ENCODE measurements at regions not wholly inside any gene's neighbourhood (a gene's known extent, or its start where the extent isn't known, plus 50 kb on each side); places are given as distances from the start of the nearest gene placed in this dataset.

DNA sequence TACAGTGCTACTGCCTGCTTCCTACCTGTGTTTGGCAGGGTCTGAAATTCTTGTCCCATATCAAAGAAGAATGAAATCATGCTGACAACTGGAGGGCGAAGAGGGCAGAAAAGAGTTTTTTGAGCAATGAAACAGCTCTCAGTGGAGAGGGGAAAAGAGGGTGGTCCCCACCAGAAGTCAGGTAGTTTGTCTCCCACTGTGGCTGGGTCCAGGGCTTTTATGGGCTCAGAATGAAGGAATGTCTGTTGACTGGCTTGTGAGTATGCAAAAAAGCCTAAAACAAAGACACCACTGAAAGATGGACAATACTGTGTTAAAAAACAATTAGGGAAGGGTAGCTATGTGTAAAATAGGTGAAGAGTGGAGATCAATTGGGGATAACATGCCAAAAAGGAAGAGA, 115.0 kb downstream of the ADAM29 start:
- WGBS, 2 donors: 78 to 89% methylated on average over 1 of the region's 1 CpG
- ATAC-seq (ENCODE audit: insufficient read depth, low FRiP score): no peak

GRCh38 chr4:175034007-175034406, 115.8 kb downstream of the ADAM29 start:
- Histone ChIP-seq H3K4me1 (ENCODE audit: control insufficient read depth in 5 of 5, insufficient read depth in 5 of 5, low read length in 5 of 5) (no peaks in the 10 kb centered on the region), H3K9ac (ENCODE audit: insufficient read depth in 1 of 2, low read length in 2 of 2) (no peak overlapping the region), H3K27ac (ENCODE audit: low read depth in 1 of 2, low read length in 1 of 2) (no peak overlapping the region), H3K27me3 (ENCODE audit: control insufficient read depth in 3 of 3, insufficient read depth in 3 of 3, low read length in 2 of 3) (no peaks in the 10 kb centered on the region), H3K4me3 (no peak overlapping the region), H3K9me3 (ENCODE audit: control insufficient read depth in 4 of 4, insufficient read depth in 3 of 4, low read length in 3 of 4) (peaks cover 0 to 9% (median 3%) of the 10 kb centered on the region in 4 donors), H3K36me3 (ENCODE audit: control insufficient read depth in 4 of 4, insufficient read depth in 4 of 4, low read length in 4 of 4) (no peaks in the 10 kb centered on the region)
- DNase-seq (no peak), ATAC-seq (ENCODE audit: insufficient read depth, low FRiP score) (no peak)
- 81 to 87% methylated on average over 1 of the region's 1 CpG for WGBS, 2 donors
- no peak for TF ChIP-seq CTCF (IDR thresholded peaks at IDR 0.05; ENCODE audit: control extremely low read depth, extremely low read depth)

More for the DNA sequence above, 115.0 kb downstream of the ADAM29 start:
- H3K4me1 ChIP-seq (ENCODE audit: control insufficient read depth in 5 of 5, insufficient read depth in 5 of 5, low read length in 5 of 5): no peaks in the 10 kb centered on the region
- peaks cover 0 to 9% (median 3%) of the 10 kb centered on the region in 4 donors for H3K9me3 ChIP-seq (ENCODE audit: control insufficient read depth in 4 of 4, insufficient read depth in 3 of 4, low read length in 3 of 4)
- no peak overlapping the region for H3K4me3 ChIP-seq
- H3K27ac ChIP-seq (ENCODE audit: low read depth in 1 of 2, low read length in 1 of 2): no peak overlapping the region
- H3K27me3 ChIP-seq (ENCODE audit: control insufficient read depth in 3 of 3, insufficient read depth in 3 of 3, low read length in 2 of 3): no peaks in the 10 kb centered on the region
- H3K9ac ChIP-seq (ENCODE audit: insufficient read depth in 1 of 2, low read length in 2 of 2): no peak overlapping the region
- no peak for TF ChIP-seq CTCF (IDR thresholded peaks at IDR 0.05; ENCODE audit: control extremely low read depth, extremely low read depth)
- no peak for DNase-seq
- H3K36me3 ChIP-seq (ENCODE audit: control insufficient read depth in 4 of 4, insufficient read depth in 4 of 4, low read length in 4 of 4): no peaks in the 10 kb centered on the region

DNA sequence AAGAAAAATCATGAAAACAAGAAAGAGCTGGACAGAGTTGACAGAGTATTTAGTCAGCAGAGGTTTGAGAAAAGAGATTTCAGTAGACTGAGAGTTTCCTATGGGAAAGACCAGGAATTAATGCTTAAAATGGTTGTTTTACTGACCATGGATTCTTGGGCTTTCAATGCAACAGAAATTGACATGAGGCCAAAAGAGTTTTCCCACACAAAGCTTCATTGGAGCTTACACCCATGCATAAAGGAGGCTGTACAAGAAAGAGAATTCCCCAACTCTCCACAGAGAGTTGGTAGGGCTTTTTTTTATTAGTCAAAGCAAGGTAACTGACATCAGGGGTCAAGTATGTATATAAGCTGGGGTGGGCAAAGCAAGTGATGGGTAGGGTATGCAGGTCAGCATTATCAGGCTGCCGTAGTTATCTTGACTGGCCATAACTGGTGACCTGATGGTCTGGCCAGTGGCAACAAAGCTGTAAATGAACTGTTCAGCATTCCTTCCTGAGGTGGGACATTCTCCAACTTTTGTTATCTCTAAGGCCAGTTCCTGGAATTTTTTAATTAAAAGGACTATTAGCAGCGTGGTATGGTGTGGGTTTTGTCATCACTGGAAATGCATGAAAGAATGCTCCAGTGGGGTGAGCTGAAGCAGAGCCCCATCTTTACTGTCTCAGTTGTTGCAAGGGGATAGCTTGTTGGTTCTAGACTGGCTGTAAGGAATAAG, 117.0 kb downstream of the ADAM29 start:
- no peak overlapping the region for H3K27ac ChIP-seq (ENCODE audit: low read depth in 1 of 2, low read length in 1 of 2)
- DNase-seq (no peak), ATAC-seq (ENCODE audit: insufficient read depth, low FRiP score) (no peak)
- H3K36me3 ChIP-seq (ENCODE audit: control insufficient read depth in 4 of 4, insufficient read depth in 4 of 4, low read length in 4 of 4): no peaks in the 10 kb centered on the region
- no peaks in the 10 kb centered on the region for H3K4me1 ChIP-seq (ENCODE audit: control insufficient read depth in 5 of 5, insufficient read depth in 5 of 5, low read length in 5 of 5)
- peaks cover 0 to 6% (median 3%) of the 10 kb centered on the region in 4 donors for H3K9me3 ChIP-seq (ENCODE audit: control insufficient read depth in 4 of 4, insufficient read depth in 3 of 4, low read length in 3 of 4)
- no peak overlapping the region for H3K4me3 ChIP-seq
- H3K27me3 ChIP-seq (ENCODE audit: control insufficient read depth in 3 of 3, insufficient read depth in 3 of 3, low read length in 2 of 3): no peaks in the 10 kb centered on the region
- H3K9ac ChIP-seq (ENCODE audit: insufficient read depth in 1 of 2, low read length in 2 of 2): no peak overlapping the region
- TF ChIP-seq CTCF (IDR thresholded peaks at IDR 0.05; ENCODE audit: control extremely low read depth, extremely low read depth): no peak
- 33 to 76% methylated on average over 2 of the region's 2 CpGs for WGBS, 2 donors

GRCh38 chr4:175035905-175036304, 117.7 kb downstream of the ADAM29 start:
- H3K27me3 ChIP-seq (ENCODE audit: control insufficient read depth in 3 of 3, insufficient read depth in 3 of 3, low read length in 2 of 3): no peaks in the 10 kb centered on the region
- peaks cover 0 to 6% (median 3%) of the 10 kb centered on the region in 4 donors for H3K9me3 ChIP-seq (ENCODE audit: control insufficient read depth in 4 of 4, insufficient read depth in 3 of 4, low read length in 3 of 4)
- no peak overlapping the region for H3K27ac ChIP-seq (ENCODE audit: low read depth in 1 of 2, low read length in 1 of 2)
- no peak overlapping the region for H3K9ac ChIP-seq (ENCODE audit: insufficient read depth in 1 of 2, low read length in 2 of 2)
- no peaks in the 10 kb centered on the region for H3K4me1 ChIP-seq (ENCODE audit: control insufficient read depth in 5 of 5, insufficient read depth in 5 of 5, low read length in 5 of 5)
- no peak for TF ChIP-seq CTCF (IDR thresholded peaks at IDR 0.05; ENCODE audit: control extremely low read depth, extremely low read depth)
- no peaks in the 10 kb centered on the region for H3K36me3 ChIP-seq (ENCODE audit: control insufficient read depth in 4 of 4, insufficient read depth in 4 of 4, low read length in 4 of 4)
- WGBS, 2 donors: 70 to 76% methylated on average over 2 of the region's 2 CpGs
- no peak for ATAC-seq (ENCODE audit: insufficient read depth, low FRiP score)
- H3K4me3 ChIP-seq: no peak overlapping the region
- DNase-seq: no peak
